ENCODE measurements at regions not wholly inside any gene's neighbourhood (a gene's known extent, or its start where the extent isn't known, plus 50 kb on each side); places are given as distances from the start of the nearest gene placed in this dataset.

- Histone ChIP-seq H3K4me2 (no peak overlapping the region), H3K4me3 (no peak overlapping the region), H3K4me1 (no peaks in the 10 kb centered on the region), H3K27ac (no peak overlapping the region), H3K27me3 (no peaks in the 10 kb centered on the region), H3K9ac (no peak overlapping the region), H3K9me3 (replicated peaks in 1 of 11) (no peaks in the 10 kb centered on the region), H4K20me1 (no peaks in the 10 kb centered on the region), H3K36me3 (no peaks in the 10 kb centered on the region)
- no peak for TF ChIP-seq Cebpa-rat (IDR thresholded peaks at IDR 0.05)
These were observed 49.9 kb upstream of the LRPAP1 start for GRCh38 chr4:3582091-3582475.
